Upper lobe of left lung (tissue), 4 donors: ENCODE measurements at regions not wholly inside any gene's neighbourhood (a gene's known extent, or its start where the extent isn't known, plus 50 kb on each side); places are given as distances from the start of the nearest gene placed in this dataset.

Experiments used
- CTCF ChIP-seq, 6 experiments: fragments of 450-650 bp in 4 of 6; fragments of 200-600 bp in 2 of 6; sonication (generic) in 2 of 6; IDR thresholded peaks; one replicate each; pipeline ENCODE4 v1.5.1; 2016 to 2019; ENCODE audit warnings: antibody characterized with exemption in 6 of 6
- EP300 ChIP-seq, 4 donors: sonication (generic); formaldehyde crosslinking; IDR thresholded peaks; one replicate each; pipeline ENCODE4 v1.5.1; 2017; ENCODE audit warnings: antibody characterized with exemption in 4 of 4, control low read depth in 2 of 4
- POLR2A ChIP-seq, 4 donors: fragments of 450-650 bp; IDR thresholded peaks; one replicate each; pipeline ENCODE4 v1.5.1; 2016 to 2017; ENCODE audit warnings: antibody characterized with exemption in 4 of 4, mild to moderate bottlenecking in 2 of 4
- POLR2AphosphoS5 ChIP-seq, 2 donors: sonication (generic); formaldehyde crosslinking; IDR thresholded peaks; one replicate each; pipeline ENCODE4 v1.5.1; 2017; ENCODE audit warnings: antibody characterized with exemption in 2 of 2

- no peak for TF ChIP-seq CTCF (IDR thresholded peaks at IDR 0.05)
- no peak for TF ChIP-seq POLR2AphosphoS5 (IDR thresholded peaks at IDR 0.05)
- no peak for TF ChIP-seq POLR2A (IDR thresholded peaks at IDR 0.05)
- no peak for TF ChIP-seq EP300 (IDR thresholded peaks at IDR 0.05)
Observed at GRCh38 chr6:95204178-95204577, 373.2 kb upstream of the MANEA start.
